ENCODE measurements at regions not wholly inside any gene's neighbourhood (a gene's known extent, or its start where the extent isn't known, plus 50 kb on each side); places are given as distances from the start of the nearest gene placed in this dataset.
"Not testable (repeated sequence)": the region's sequence is repeated elsewhere in the genome, so short reads cannot be mapped to it uniquely, and the experiment has no call there.

GRCh38 chr9:40222617-40223200 lies 867.2 kb downstream of the SPATA31A1 start:
- TF ChIP-seq E2F5 (CRISPR knock-in tag; IDR thresholded peaks at IDR 0.05); CTCF (IDR thresholded peaks at IDR 0.05); GRHL2 (CRISPR knock-in tag; IDR thresholded peaks at IDR 0.05; ENCODE audit: insufficient replicate concordance, severe bottlenecking); NR3C1 (CRISPR knock-in tag; conservative IDR thresholded peaks at IDR 0.05; ENCODE audit: low read depth); CREM (CRISPR knock-in tag; IDR thresholded peaks at IDR 0.05); ZNF512 (CRISPR knock-in tag; IDR thresholded peaks at IDR 0.05; ENCODE audit: borderline replicate concordance); FOXJ3 (CRISPR knock-in tag; IDR thresholded peaks at IDR 0.05; ENCODE audit: borderline replicate concordance); GABPB1 (CRISPR knock-in tag; IDR thresholded peaks at IDR 0.05); TP53 (CRISPR knock-in tag; IDR thresholded peaks at IDR 0.05); MAX (CRISPR knock-in tag; IDR thresholded peaks at IDR 0.05); ELF4 (CRISPR knock-in tag; IDR thresholded peaks at IDR 0.05; ENCODE audit: low read depth); OVOL2 (CRISPR knock-in tag; IDR thresholded peaks at IDR 0.05; ENCODE audit: borderline replicate concordance): not testable (repeated sequence)

Data from WTC11 (cell line).